ENCODE measurements at regions not wholly inside any gene's neighbourhood (a gene's known extent, or its start where the extent isn't known, plus 50 kb on each side); places are given as distances from the start of the nearest gene placed in this dataset.
A peak's percentile ranks its signal among the peaks of the same experiment; 100 is the strongest.

DNA sequence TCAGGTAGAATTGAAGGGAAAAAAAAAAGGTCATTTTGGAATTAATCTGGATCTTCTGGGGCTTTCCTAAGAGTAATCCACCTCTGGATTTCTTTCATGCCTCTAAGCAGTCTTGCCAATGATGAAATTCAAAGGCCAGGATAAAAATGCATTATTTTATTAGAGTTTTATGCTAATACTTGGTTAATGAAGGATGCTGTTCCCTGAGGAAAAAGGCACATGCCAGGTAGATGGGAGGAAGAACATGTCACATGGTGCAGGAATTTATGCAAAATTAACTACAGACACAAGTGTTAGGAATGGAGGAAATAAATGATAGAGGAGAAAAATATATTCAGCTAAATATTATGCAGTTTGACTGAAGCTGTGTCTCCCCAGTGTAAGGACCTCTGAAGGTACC lies 792.0 kb downstream of the ETS1 start:
- no peaks in the 10 kb centered on the region for H3K9me2 ChIP-seq (replicated peaks; ENCODE audit: low read depth, low read length)
- H3K27me3 ChIP-seq (ENCODE audit: insufficient read depth, low read length, poor library complexity, severe bottlenecking), result no peaks in the 10 kb centered on the region
- H4K20me1 ChIP-seq (ENCODE audit: insufficient read depth, low read length, poor library complexity, severe bottlenecking), result no peaks in the 10 kb centered on the region
- H2AFZ ChIP-seq (ENCODE audit: low read length), result no peak overlapping the region
- no peak overlapping the region for H3K4me3 ChIP-seq (ENCODE audit: low read length, poor library complexity, severe bottlenecking)
- no peaks in the 10 kb centered on the region for H3K9me3 ChIP-seq (ENCODE audit: insufficient read depth, low read depth, low read length)
- H3K4me2 ChIP-seq (ENCODE audit: low read depth, low read length, poor library complexity, severe bottlenecking), result no peak overlapping the region
- no peak overlapping the region for H3K9ac ChIP-seq (ENCODE audit: low read depth, low read length, poor library complexity, severe bottlenecking)
- no peak for TF ChIP-seq EZH2phosphoT487 (IDR thresholded peaks at IDR 0.05; ENCODE audit: borderline replicate concordance)
- TF ChIP-seq, protein P1, sequence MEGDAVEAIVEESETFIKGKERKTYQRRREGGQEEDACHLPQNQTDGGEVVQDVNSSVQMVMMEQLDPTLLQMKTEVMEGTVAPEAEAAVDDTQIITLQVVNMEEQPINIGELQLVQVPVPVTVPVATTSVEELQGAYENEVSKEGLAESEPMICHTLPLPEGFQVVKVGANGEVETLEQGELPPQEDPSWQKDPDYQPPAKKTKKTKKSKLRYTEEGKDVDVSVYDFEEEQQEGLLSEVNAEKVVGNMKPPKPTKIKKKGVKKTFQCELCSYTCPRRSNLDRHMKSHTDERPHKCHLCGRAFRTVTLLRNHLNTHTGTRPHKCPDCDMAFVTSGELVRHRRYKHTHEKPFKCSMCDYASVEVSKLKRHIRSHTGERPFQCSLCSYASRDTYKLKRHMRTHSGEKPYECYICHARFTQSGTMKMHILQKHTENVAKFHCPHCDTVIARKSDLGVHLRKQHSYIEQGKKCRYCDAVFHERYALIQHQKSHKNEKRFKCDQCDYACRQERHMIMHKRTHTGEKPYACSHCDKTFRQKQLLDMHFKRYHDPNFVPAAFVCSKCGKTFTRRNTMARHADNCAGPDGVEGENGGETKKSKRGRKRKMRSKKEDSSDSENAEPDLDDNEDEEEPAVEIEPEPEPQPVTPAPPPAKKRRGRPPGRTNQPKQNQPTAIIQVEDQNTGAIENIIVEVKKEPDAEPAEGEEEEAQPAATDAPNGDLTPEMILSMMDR (conservative IDR thresholded peaks at IDR 0.05; ENCODE audit: low read length), result no peak
- peaks cover under 1% of the 10 kb centered on the region for H3K4me1 ChIP-seq (ENCODE audit: insufficient read depth, low read length, poor library complexity, severe bottlenecking)
- no peaks in the 10 kb centered on the region for H3K36me3 ChIP-seq (ENCODE audit: insufficient read depth, low read length)
- no peaks in the 10 kb centered on the region for H3K79me2 ChIP-seq (ENCODE audit: insufficient read depth, low read length)
- no peaks in the 10 kb centered on the region for H3F3A ChIP-seq (ENCODE audit: low read depth)

DNA sequence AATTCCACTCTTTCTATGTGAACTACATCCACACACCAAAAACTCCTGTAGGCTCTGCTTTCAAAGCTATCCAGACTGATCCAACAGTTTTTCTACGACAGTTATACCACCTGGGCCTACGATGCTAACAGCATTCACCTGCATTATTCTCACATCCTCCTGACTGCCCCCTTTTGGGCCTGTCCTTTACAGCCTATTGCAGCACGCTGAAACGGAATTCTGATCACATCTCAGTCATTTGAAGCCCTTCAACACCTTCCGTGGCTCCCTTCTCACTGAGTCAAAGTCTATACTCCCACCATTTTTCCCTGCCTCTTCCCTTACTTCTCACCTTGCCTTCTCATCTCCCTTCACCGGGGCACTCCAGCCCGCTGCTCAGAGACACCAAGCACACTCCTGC lies 791.3 kb upstream of the KIRREL3 start:
- Histone ChIP-seq H3K9ac (ENCODE audit: low read depth, low read length, poor library complexity, severe bottlenecking) (no peak overlapping the region), H3K36me3 (ENCODE audit: insufficient read depth, low read length) (no peaks in the 10 kb centered on the region), H3F3A (ENCODE audit: low read depth) (no peaks in the 10 kb centered on the region), H3K27me3 (ENCODE audit: insufficient read depth, low read length, poor library complexity, severe bottlenecking) (no peaks in the 10 kb centered on the region), H3K4me3 (ENCODE audit: low read length, poor library complexity, severe bottlenecking) (no peak overlapping the region), H3K9me3 (ENCODE audit: insufficient read depth, low read depth, low read length) (no peaks in the 10 kb centered on the region), H3K9me2 (replicated peaks; ENCODE audit: low read depth, low read length) (no peaks in the 10 kb centered on the region), H3K4me1 (ENCODE audit: insufficient read depth, low read length, poor library complexity, severe bottlenecking) (peaks cover 5% of the 10 kb centered on the region), H2AFZ (ENCODE audit: low read length) (no peak overlapping the region), H3K4me2 (ENCODE audit: low read depth, low read length, poor library complexity, severe bottlenecking) (no peak overlapping the region), H4K20me1 (ENCODE audit: insufficient read depth, low read length, poor library complexity, severe bottlenecking) (no peaks in the 10 kb centered on the region), H3K79me2 (ENCODE audit: insufficient read depth, low read length) (no peaks in the 10 kb centered on the region)
- TF ChIP-seq, protein P1 (conservative IDR thresholded peaks at IDR 0.05; ENCODE audit: low read length), result 0 out of 2 replicates have a peak, but pooled peaks have one; percentile 13
- no peak for TF ChIP-seq EZH2phosphoT487 (IDR thresholded peaks at IDR 0.05; ENCODE audit: borderline replicate concordance)

DNA sequence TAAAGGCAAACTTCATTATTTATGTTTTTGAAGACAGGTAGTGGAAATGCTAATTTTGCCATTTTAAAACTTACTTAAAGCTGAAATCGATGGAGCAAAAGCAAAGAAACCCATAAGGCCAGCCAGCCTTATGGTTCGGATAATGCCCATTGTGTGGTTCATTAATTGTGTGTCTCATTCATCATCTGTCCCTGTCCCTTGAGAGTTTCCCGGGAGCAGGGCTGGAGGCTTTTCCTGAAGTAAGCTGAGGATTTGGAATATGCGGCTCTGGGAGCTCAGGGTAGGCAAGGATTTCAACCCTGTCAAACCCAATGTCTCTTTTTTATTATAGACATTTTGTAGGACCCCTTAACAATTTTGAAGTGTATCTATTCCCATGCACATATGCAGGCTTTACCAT lies 790.0 kb upstream of the KIRREL3 start:
- Histone ChIP-seq H3K9ac (ENCODE audit: low read depth, low read length, poor library complexity, severe bottlenecking) (no peak overlapping the region), H3K27me3 (ENCODE audit: insufficient read depth, low read length, poor library complexity, severe bottlenecking) (no peaks in the 10 kb centered on the region), H3K4me1 (ENCODE audit: insufficient read depth, low read length, poor library complexity, severe bottlenecking) (peaks cover 5% of the 10 kb centered on the region), H3K9me3 (ENCODE audit: insufficient read depth, low read depth, low read length) (no peaks in the 10 kb centered on the region), H3K4me3 (ENCODE audit: low read length, poor library complexity, severe bottlenecking) (no peak overlapping the region), H4K20me1 (ENCODE audit: insufficient read depth, low read length, poor library complexity, severe bottlenecking) (no peaks in the 10 kb centered on the region), H3K36me3 (ENCODE audit: insufficient read depth, low read length) (no peaks in the 10 kb centered on the region), H3K9me2 (replicated peaks; ENCODE audit: low read depth, low read length) (no peaks in the 10 kb centered on the region), H3K4me2 (ENCODE audit: low read depth, low read length, poor library complexity, severe bottlenecking) (no peak overlapping the region), H3F3A (ENCODE audit: low read depth) (no peaks in the 10 kb centered on the region), H2AFZ (ENCODE audit: low read length) (0 out of 2 replicates have a peak overlapping the region, but pooled peaks have one; percentile 79), H3K79me2 (ENCODE audit: insufficient read depth, low read length) (no peaks in the 10 kb centered on the region)
- TF ChIP-seq, protein P1 (conservative IDR thresholded peaks at IDR 0.05; ENCODE audit: low read length), result no peak
- no peak for TF ChIP-seq EZH2phosphoT487 (IDR thresholded peaks at IDR 0.05; ENCODE audit: borderline replicate concordance)
